HG03521 (cell line): ENCODE measurements at regions not wholly inside any gene's neighbourhood (a gene's known extent, or its start where the extent isn't known, plus 50 kb on each side); places are given as distances from the start of the nearest gene placed in this dataset.

ENCODE experiments used
- ATAC-seq: cut with Tn5 transposase; IDR thresholded peaks from one replicate; pipeline ENCODE4 v1.9.1; 2021; ENCODE audit warnings: mild to moderate bottlenecking, moderate library complexity; ENCODE audit not compliant: unreplicated experiment

DNA sequence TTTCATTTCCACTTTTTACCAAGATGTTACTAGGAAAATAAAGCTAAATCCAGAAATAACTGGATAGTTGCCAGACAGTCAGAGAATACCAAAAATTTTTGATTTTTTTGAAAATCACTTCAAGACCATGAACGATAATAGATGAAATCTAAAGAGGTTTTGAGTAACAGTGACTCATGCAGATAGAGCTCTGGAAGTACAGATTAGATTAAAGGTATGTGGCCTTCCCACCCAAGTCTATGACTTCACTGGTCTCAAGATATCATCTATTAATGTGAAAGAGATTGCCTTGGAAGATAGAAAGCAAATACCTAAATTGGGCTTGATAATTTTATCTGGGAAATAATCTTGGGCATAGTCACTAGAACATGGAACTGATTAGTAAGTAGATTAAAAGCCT, 415.9 kb downstream of the METTL15 start:
- no peak for ATAC-seq

GRCh38 chr11:28521075-28521474, 412.9 kb downstream of the METTL15 start:
- no peak for ATAC-seq

DNA sequence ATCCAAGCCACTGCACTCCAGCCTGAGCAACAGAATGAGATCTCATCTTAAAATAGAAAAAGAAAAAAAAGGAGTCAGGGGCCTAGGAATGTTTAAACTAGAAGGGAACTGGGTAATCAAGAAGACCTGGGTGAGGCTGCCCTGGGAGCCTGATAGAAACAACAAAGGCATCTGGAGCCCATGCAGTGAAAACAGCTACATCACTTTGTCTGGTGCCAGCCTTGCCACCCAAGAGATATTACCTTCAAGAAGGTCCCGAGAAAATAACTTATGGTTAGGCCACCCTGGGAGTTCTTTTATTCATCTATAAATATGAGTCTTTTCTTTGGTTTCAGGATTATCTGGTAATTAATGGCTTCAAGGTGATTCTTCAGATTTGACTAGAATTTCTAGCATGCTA, 412.1 kb downstream of the METTL15 start:
- no peak for ATAC-seq

DNA sequence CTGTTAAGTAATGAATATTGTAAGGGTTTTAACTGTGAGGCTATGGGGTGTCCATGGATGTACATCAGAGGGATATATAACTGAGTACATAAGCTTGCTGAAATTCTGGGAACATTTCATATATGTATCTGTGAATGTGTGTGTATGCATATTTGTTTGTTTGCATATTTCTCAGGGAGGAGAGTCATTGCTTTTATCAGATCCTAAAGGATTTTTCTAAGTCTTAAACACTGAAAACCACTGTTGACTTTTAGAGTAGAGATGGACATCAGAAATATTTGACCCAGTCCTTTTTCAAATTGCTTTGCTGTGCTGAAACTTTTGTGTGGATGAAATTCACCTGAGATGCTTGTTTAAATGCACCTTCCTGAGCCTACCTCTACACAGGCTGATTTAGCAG, 410.6 kb downstream of the METTL15 start:
- no peak for ATAC-seq

DNA sequence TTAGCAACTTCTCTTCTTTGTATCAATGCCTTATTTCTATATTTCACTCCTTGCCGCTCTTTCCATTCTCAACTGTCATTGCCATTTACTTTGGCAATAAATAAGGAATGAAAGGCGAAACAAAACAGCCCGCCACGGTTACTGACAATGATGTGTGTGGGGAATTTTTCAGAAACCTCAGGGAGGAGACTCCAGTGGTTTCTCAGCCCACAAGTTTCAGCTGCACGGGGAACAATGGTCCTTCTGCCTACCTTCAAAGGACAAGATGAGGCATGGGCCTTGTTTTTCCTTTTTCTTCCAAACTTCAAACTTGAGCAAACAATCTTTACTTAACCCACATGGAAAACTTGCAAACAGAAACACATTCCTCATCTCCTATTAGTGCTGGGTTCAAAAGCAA, 409.4 kb downstream of the METTL15 start:
- no peak for ATAC-seq

DNA sequence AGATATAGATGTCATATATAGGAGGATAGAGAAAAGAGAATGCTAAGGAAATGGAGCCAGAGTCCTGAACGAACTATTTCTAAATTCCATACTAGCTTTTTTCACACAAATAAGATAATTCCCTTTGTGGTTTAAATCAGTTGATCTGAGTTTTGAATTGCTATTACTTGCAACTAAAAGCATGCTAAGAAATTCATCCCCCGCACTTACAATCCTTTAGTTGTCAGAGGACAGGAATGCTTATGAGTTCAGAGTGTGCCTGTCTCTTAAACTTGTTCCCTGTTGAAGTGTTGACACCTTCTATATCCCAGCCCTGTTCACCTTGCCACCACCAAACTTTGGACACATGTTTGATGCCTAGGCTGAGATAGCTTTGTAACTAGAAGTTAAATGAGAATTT, 406.2 kb downstream of the METTL15 start:
- ATAC-seq = no peak

DNA sequence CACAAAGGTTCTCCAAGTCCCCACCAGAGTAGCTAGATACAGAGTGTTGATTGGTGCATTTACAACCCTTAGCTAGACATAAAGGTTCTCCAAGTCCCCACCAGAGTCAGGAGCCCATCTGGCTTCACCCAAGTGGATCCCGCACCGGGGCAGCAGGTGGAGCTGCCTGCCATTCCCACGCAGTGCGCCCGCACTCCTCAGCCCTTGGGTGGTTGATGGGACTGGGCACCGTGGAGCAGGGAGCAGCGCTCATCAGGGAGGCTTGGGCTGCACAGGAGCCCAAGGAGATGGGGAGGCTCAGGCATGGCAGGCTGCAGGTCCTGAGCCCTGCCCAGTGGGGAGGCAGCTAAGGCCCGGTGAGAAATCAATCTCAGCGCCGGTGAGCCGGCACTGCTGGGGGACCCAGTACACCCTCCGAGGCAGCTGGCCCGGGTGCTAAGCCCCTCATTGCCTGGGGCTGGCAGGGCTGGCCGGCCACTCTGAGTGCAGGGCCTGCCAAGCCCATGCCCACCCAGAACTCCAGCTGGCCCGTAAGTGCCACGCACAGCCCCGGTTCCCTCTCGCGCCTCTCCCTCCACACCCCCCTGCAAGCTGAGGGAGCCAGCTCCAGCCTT, 404.1 kb downstream of the METTL15 start:
- no peak for ATAC-seq

- no peak for ATAC-seq
Observed at GRCh38 chr11:28505232-28505631, 397.0 kb downstream of the METTL15 start.

DNA sequence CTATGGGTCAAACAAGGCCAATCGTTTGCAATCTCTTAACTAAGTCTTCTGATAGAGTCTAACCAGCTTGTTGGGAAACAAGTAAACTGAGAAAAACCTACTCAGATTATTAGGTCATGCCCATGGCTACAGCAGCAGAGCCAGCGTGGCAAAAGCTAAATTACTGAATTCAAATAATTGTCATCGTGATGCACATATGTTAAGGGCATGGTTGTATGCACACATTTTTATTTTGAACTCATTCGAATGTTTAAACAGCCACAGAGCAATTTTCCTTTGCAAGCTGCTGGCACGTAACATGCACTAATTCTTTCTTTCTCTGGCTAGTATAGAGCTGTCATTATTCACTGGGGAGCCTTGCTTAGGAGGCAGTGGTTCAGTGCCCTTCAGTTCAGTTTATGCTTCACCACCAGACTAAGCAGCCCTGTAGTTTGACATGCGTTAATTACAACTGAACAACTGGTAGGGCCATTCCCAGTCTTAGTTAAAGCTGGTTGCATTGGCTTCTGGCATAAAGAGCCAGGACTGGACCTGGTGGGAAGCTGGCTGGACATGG, 396.4 kb downstream of the METTL15 start:
- no peak for ATAC-seq

GRCh38 chr11:28495333-28495732, 387.1 kb downstream of the METTL15 start:
- ATAC-seq = no peak

- ATAC-seq = no peak
Observed at GRCh38 chr11:28491431-28491830, 383.2 kb downstream of the METTL15 start.

DNA sequence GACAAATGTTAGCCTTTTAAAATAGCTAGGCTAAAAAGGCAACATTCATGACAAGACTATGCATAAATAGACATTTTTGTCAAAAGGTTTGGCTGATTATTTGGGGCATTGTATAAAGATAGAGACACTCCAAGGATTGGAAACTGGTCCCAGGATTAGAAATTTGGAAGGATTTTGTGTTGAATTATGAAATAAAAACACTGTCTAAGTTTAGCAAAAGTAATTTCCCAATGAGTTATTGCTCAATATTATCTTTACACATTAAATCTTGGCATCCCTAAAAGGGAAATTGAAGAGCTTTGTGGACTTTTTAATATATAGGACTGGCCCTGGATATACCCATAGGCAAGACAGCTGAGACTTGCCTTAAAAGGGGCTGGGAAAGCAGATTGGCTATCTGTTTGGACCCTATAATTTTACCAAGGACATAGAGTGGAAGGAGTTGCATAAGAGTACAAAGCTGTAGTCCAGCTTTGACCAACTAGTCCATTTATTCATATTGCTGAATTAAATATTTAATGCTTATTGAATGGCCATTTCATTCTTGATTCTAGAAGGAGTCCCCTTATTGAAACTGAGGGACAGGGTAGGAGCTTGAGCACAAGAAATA, 382.7 kb downstream of the METTL15 start:
- no peak for ATAC-seq

DNA sequence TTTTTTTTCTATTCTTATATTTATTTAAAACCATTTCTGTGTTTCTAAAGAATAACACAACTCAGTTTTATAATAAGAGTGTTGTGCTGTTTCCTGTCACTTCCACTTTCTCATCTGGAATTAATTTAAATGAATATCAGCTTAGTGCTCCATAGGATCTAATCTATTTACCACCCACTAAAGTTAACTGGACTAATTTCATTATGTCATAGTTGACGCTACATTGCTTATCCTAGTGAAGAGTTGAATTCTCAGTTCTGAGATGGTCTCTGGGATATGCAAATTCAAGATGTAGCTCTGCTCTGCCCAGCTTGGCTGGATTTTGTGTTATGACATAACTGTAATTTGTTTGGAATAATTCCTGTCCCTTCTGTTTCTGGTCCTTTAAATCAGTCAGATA, 380.1 kb downstream of the METTL15 start:
- no peak for ATAC-seq

- ATAC-seq = no peak
Observed at GRCh38 chr11:28483072-28483867, 375.1 kb downstream of the METTL15 start.

GRCh38 chr11:28482666-28483065, 374.5 kb downstream of the METTL15 start:
- ATAC-seq = no peak

GRCh38 chr11:28481616-28482480, 373.7 kb downstream of the METTL15 start:
- no peak for ATAC-seq

DNA sequence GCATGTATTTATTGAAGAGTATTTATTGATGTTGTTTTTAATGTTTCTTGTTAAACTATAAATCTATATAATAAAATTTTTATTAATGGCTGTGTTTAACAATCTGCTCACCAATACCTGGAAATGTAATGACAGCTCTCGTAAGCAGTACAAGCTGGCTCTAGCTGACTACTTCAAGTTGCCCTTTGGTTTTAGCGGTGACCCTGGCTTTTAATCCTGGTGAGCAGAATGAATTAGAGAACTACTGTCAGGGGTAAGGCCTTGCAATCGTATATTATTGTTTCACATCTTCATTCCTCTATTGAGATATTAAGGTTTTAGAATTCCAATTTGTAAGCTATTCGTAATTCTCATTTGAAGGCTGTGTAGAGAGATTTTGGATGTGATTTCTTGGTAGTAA, 372.2 kb downstream of the METTL15 start:
- no peak for ATAC-seq

GRCh38 chr11:28476864-28477263, 368.7 kb downstream of the METTL15 start:
- no peak for ATAC-seq

DNA sequence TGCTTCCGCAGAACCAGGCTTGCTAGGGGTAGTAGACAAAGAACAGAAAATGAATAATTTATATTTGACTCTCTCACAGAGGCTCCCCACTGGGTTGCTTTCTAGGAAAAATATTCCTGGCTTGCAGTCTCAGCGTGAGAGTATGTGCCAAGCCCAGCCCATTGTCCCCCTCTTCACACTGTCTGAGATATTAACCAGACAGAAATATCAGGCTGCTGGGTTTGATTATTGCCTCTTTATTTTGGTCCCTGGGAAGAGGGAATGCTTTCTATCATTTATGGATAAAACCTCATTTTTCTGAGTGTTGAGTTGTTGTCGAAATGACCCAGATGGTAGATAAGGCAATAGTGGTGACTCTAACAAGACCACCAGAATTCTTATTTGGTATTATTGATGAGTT, 367.9 kb downstream of the METTL15 start:
- no peak for ATAC-seq

DNA sequence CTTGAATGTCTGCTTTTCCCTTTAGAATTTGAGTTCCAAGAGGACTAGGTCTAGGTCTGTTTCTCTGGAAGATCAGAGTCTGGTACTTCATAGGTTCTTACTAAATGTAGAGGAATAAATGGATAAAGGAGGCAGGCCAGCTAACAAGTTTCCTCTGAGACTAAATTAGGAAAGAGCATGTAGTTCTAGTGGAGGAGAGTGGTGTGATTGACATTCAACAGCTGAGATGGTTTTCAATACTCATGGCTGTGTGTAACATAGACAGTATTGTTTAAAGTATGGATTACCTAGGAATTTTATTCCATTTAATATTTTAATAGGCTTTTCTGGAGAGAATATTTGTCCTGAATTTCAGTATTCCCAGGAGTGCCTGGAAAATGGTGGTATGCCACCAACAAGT, 364.7 kb downstream of the METTL15 start:
- ATAC-seq = no peak

DNA sequence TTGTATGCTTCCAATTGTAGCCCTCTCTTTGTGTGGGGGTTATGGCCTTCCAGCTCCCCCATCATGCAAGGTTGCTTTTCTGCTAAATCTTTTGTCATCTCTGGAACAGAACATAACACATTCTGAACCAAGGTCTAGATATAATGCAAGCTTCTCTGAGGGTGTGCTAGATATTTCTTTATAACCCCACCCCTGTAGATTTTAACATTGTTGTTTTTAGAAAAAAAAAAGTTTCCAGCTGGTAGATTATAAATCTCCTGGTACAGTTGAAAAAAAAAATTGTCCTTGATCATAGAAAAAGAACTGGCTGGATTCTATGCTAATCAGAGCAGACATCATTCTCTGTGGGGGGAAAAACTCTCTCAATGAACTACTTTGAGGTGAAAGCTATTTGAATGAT, 363.3 kb downstream of the METTL15 start:
- ATAC-seq = no peak
